ENCODE measurements at regions not wholly inside any gene's neighbourhood (a gene's known extent, or its start where the extent isn't known, plus 50 kb on each side); places are given as distances from the start of the nearest gene placed in this dataset.

- DNase-seq, result no peak
Measured at GRCh38 chr12:76216585-76217472, 131.4 kb downstream of the BBS10 start.

GRCh38 chr12:76208129-76208528, 123.6 kb upstream of the NAP1L1 start:
- DNase-seq, result no peak

- no peak for DNase-seq
Measured at GRCh38 chr12:76206677-76207072, 122.2 kb upstream of the NAP1L1 start.

GRCh38 chr12:76206039-76206676, 121.7 kb upstream of the NAP1L1 start:
- DNase-seq, result no peak

GRCh38 chr12:76202621-76203020, 118.1 kb upstream of the NAP1L1 start:
- no peak for DNase-seq

GRCh38 chr12:76201758-76202157, 117.3 kb upstream of the NAP1L1 start:
- no peak for DNase-seq

GRCh38 chr12:76201316-76201715, 116.8 kb upstream of the NAP1L1 start:
- DNase-seq, result no peak

- no peak for DNase-seq
Measured at GRCh38 chr12:76199808-76200207, 115.3 kb upstream of the NAP1L1 start.

- DNase-seq, result no peak
Measured at GRCh38 chr12:76198839-76199238, 114.4 kb upstream of the NAP1L1 start.

- DNase-seq, result no peak
Measured at GRCh38 chr12:76197283-76197682, 112.8 kb upstream of the NAP1L1 start.

GRCh38 chr12:76195920-76196319, 111.4 kb upstream of the NAP1L1 start:
- DNase-seq, result no peak

GRCh38 chr12:76194724-76195123, 110.2 kb upstream of the NAP1L1 start:
- DNase-seq, result no peak

GRCh38 chr12:76193961-76194360, 109.5 kb upstream of the NAP1L1 start:
- no peak for DNase-seq

GRCh38 chr12:76192416-76192815, 107.9 kb upstream of the NAP1L1 start:
- no peak for DNase-seq

GRCh38 chr12:76190299-76190698, 105.8 kb upstream of the NAP1L1 start:
- no peak for DNase-seq

GRCh38 chr12:76189851-76190250, 105.4 kb upstream of the NAP1L1 start:
- no peak for DNase-seq

- no peak for DNase-seq
Measured at GRCh38 chr12:76187177-76187576, 102.7 kb upstream of the NAP1L1 start.

GRCh38 chr12:76186131-76186906, 101.8 kb upstream of the NAP1L1 start:
- DNase-seq, result no peak

- peak in 1 of 2 donors; percentile 9 for DNase-seq
Measured at GRCh38 chr12:76183459-76184186, 99.1 kb upstream of the NAP1L1 start.

GRCh38 chr12:76180401-76181277, 96.2 kb upstream of the NAP1L1 start:
- no peak for DNase-seq

GRCh38 chr12:76178452-76178851, 94.0 kb upstream of the NAP1L1 start:
- DNase-seq, result no peak

GRCh38 chr12:76177821-76178220, 93.3 kb upstream of the NAP1L1 start:
- no peak for DNase-seq

Measured in bone marrow (tissue), 2 donors.